ENCODE measurements at regions not wholly inside any gene's neighbourhood (a gene's known extent, or its start where the extent isn't known, plus 50 kb on each side); places are given as distances from the start of the nearest gene placed in this dataset.

DNA sequence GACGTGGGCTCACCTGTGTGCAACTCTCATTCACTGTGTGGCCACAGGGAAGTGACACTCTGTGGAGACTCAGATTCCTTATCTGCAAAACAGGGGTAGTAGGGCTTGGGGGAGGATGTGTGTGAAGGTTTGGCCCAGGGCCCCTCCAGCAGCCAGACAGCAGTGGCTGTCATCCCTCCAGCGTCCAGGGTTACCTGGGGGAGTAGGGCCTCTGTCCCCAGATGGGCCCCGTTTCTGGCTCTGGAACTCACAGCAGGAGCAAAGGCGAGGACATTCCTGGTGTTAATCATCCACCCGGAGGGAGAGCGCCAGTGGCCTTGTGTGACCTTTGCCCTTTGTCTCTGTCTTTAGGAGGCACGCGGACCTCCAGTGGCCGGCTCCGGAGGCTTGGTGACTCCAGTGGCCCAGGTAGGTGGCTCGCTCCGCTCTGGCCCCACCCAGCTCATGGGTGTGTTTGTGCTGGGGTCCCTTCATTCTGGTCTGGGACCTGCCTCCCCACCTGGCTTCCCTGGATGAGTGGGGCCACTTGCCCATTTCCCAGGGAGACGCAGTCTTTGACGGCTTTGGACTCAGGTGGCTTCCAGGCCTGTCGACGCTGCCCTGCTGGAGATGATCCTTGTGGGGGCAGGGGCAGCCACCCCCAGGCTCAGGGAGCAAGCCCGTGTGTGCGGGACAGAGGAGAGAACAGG, 166.2 kb downstream of the SEC14L1 start:
- TF ChIP-seq, protein P1, sequence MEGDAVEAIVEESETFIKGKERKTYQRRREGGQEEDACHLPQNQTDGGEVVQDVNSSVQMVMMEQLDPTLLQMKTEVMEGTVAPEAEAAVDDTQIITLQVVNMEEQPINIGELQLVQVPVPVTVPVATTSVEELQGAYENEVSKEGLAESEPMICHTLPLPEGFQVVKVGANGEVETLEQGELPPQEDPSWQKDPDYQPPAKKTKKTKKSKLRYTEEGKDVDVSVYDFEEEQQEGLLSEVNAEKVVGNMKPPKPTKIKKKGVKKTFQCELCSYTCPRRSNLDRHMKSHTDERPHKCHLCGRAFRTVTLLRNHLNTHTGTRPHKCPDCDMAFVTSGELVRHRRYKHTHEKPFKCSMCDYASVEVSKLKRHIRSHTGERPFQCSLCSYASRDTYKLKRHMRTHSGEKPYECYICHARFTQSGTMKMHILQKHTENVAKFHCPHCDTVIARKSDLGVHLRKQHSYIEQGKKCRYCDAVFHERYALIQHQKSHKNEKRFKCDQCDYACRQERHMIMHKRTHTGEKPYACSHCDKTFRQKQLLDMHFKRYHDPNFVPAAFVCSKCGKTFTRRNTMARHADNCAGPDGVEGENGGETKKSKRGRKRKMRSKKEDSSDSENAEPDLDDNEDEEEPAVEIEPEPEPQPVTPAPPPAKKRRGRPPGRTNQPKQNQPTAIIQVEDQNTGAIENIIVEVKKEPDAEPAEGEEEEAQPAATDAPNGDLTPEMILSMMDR (IDR thresholded peaks at IDR 0.05; ENCODE audit: low read depth, low read length), result no peak
- TF ChIP-seq EZH2phosphoT487 (IDR thresholded peaks at IDR 0.05; ENCODE audit: low read depth), result no peak

All from OCI-LY3 (cell line).